SK-N-SH (cell line): ENCODE measurements at regions not wholly inside any gene's neighbourhood (a gene's known extent, or its start where the extent isn't known, plus 50 kb on each side); places are given as distances from the start of the nearest gene placed in this dataset.

Source experiments
- CTCF ChIA-PET: fragments of 300-600, 350-600 bp; formaldehyde crosslinking; extraction: SDS; loops from one replicate; lab custom pipeline; 2021; lab: Yijun Ruan, JAX
- POLR2A ChIA-PET: fragments of 350-600 bp; sonication (Branson Sonifier 250); formaldehyde crosslinking; extraction: SDS; loops from one replicate; lab custom pipeline; 2020; ENCODE audit warnings: antibody characterized with exemption, inconsistent platforms; lab: Yijun Ruan, JAX
- DNase-seq: peaks from one replicate; pipeline ENCODE4 v3.0.0; 2012
- H2AFZ ChIP-seq: fragments of 200-600 bp; sonication (generic); 2 replicates; pipeline ENCODE4 v1.8.1; 2016; ENCODE audit warnings: antibody characterized with exemption, mild to moderate bottlenecking, low read depth
- H3F3A ChIP-seq: fragments of 200-600 bp; sonication (generic); replicated peaks from 2 replicates; pipeline ENCODE3; 2016; ENCODE audit warnings: antibody characterized with exemption, mild to moderate bottlenecking; ENCODE audit not compliant: insufficient read depth
- H3K27ac ChIP-seq, 2 experiments: fragments of 200-500 bp in 1 of 2; fragments of 200-600 bp in 1 of 2; sonication (Bioruptor generic) in 1 of 2; sonication (generic), shearing (Covaris generic) in 1 of 2; 2 replicates each; pipeline versions ENCODE4 v1.5.1 to v1.6.1; 2014 to 2016; ENCODE audit warnings: low read depth in 2 of 2, inconsistent platforms in 1 of 2, low read length in 1 of 2, mild to moderate bottlenecking in 1 of 2, mixed read lengths in 1 of 2
- H3K27me3 ChIP-seq: fragments of 200-600 bp; sonication (generic), shearing (Covaris generic); 2 replicates; pipeline ENCODE4 v1.6.1; 2016; ENCODE audit warnings: mixed run types; ENCODE audit not compliant: insufficient read depth
- H3K36me3 ChIP-seq, 2 experiments: fragments of 200-500 bp in 1 of 2; fragments of 200-600 bp in 1 of 2; sonication (Bioruptor generic) in 1 of 2; sonication (generic) in 1 of 2; replicated peaks in 1 of 2; 2 replicates each; pipeline versions ENCODE3 to v1.5.1; 2014 to 2016; ENCODE audit warnings: low read length in 1 of 2, mild to moderate bottlenecking in 1 of 2; ENCODE audit not compliant: insufficient read depth in 2 of 2, control insufficient read depth in 1 of 2
- H3K4me1 ChIP-seq, 2 experiments: fragments of 200-500 bp in 1 of 2; fragments of 200-600 bp in 1 of 2; sonication (Bioruptor generic) in 1 of 2; sonication (generic), shearing (Covaris generic) in 1 of 2; 2 replicates each; pipeline versions ENCODE4 v1.5.1 to v1.6.1; 2014 to 2016; ENCODE audit warnings: low read depth in 1 of 2, low read length in 1 of 2, mixed run types in 1 of 2; ENCODE audit not compliant: insufficient read depth in 2 of 2, control insufficient read depth in 1 of 2
- H3K4me2 ChIP-seq: fragments of 200-600 bp; sonication (generic), shearing (Covaris generic); 2 replicates; pipeline ENCODE4 v1.6.1; 2017; ENCODE audit warnings: mixed run types
- H3K4me3 ChIP-seq, 2 experiments: fragments of 200-500 bp in 1 of 2; fragments of 200-600 bp in 1 of 2; sonication (Bioruptor generic) in 1 of 2; sonication (generic), shearing (Covaris generic) in 1 of 2; 2 replicates each; pipeline versions ENCODE4 v1.5.1 to v1.8.1; 2014 to 2016; ENCODE audit warnings: low read depth in 2 of 2, inconsistent platforms in 1 of 2, low read length in 1 of 2, mild to moderate bottlenecking in 1 of 2, mixed read lengths in 1 of 2, moderate library complexity in 1 of 2
- H3K79me2 ChIP-seq: fragments of 200-600 bp; sonication (generic); 2 replicates; pipeline ENCODE4 v1.8.1; 2017; ENCODE audit warnings: mild to moderate bottlenecking; ENCODE audit not compliant: insufficient read depth
- H3K9ac ChIP-seq: fragments of 200-600 bp; sonication (generic); 2 replicates; pipeline ENCODE4 v1.6.1; 2017; ENCODE audit warnings: mixed run types
- H3K9me2 ChIP-seq: fragments of 200-600 bp; sonication (generic); 2 replicates; pipeline ENCODE4 v1.6.1; 2017; ENCODE audit warnings: mixed run types
- H3K9me3 ChIP-seq: fragments of 200-600 bp; sonication (generic); 2 replicates; pipeline ENCODE4 v1.6.1; 2017; ENCODE audit warnings: mixed run types, mild to moderate bottlenecking, moderate library complexity
- H4K20me1 ChIP-seq: fragments of 200-600 bp; sonication (generic); 2 replicates; pipeline ENCODE4 v1.6.1; 2017; ENCODE audit warnings: mild to moderate bottlenecking, mixed run types; ENCODE audit not compliant: insufficient read depth
- CHD2 ChIP-seq: fragments of 150-350 bp; IDR thresholded peaks from 2 replicates; pipeline ENCODE4 v1.6.1; 2018; ENCODE audit warnings: low read length; ENCODE audit not compliant: partially characterized antibody
- EP300 ChIP-seq, 2 experiments: IDR thresholded peaks; 2 replicates each; pipeline versions ENCODE4 v1.4.0 to v1.6.1; 2012; ENCODE audit warnings: borderline replicate concordance in 1 of 2, low read depth in 1 of 2, low read length in 1 of 2
- FOXJ3 ChIP-seq: sonication (generic); formaldehyde crosslinking; IDR thresholded peaks from 2 replicates; pipeline ENCODE4 v1.5.1; 2020; ENCODE audit warnings: mild to moderate bottlenecking, missing genetic modification reagents
- GABPA ChIP-seq: IDR thresholded peaks from 2 replicates; pipeline ENCODE4 v1.4.0; 2012; ENCODE audit warnings: low read depth, mild to moderate bottlenecking
- JUND ChIP-seq: IDR thresholded peaks from 2 replicates; pipeline ENCODE4 v1.4.0; 2012
- NRF1 ChIP-seq: IDR thresholded peaks from 2 replicates; pipeline ENCODE4 v1.6.1; 2012; ENCODE audit warnings: low read depth, mild to moderate bottlenecking, low read length
- POLR2AphosphoS5 ChIP-seq: IDR thresholded peaks from 2 replicates; pipeline ENCODE4 v1.6.1; 2012; ENCODE audit warnings: low read depth, low read length
- RCOR1 ChIP-seq: fragments of 150-350 bp; IDR thresholded peaks from 2 replicates; pipeline ENCODE4 v1.6.1; 2017; ENCODE audit warnings: antibody characterized with exemption, low read length
- RFX5 ChIP-seq: IDR thresholded peaks from 2 replicates; pipeline ENCODE4 v1.6.1; 2012; ENCODE audit warnings: mild to moderate bottlenecking, improper control_type of control experiment, low read length
- RXRA ChIP-seq: IDR thresholded peaks from 2 replicates; pipeline ENCODE4 v1.4.0; 2012; ENCODE audit warnings: low read depth, mild to moderate bottlenecking, borderline replicate concordance
- TEAD4 ChIP-seq: IDR thresholded peaks from 2 replicates; pipeline ENCODE4 v1.4.0; 2012; ENCODE audit warnings: mild to moderate bottlenecking, borderline replicate concordance; ENCODE audit not compliant: insufficient read depth
- YY1 ChIP-seq: IDR thresholded peaks from 2 replicates; pipeline ENCODE4 v1.4.0; 2012; ENCODE audit warnings: low read depth, mild to moderate bottlenecking
- WGBS: methylation state at CpG from one replicate; pipeline ENCODE4 v1.1.6; 2017; ENCODE audit warnings: low lambda C conversion rate; 5-methylcytosine and 5-hydroxymethylcytosine counted together
- TF ChIP-seq, protein P1 (sequence below): IDR thresholded peaks from 2 replicates; pipeline ENCODE4 v1.6.1; 2012; ENCODE audit warnings: mild to moderate bottlenecking, low read depth, low read length, moderate library complexity
- TF ChIP-seq, protein P2 (sequence below): IDR thresholded peaks from 2 replicates; pipeline ENCODE4 v1.4.0; 2012; ENCODE audit warnings: low read depth, borderline replicate concordance
- TF ChIP-seq, protein P3 (sequence below): IDR thresholded peaks from 2 replicates; pipeline ENCODE4; 2012

DNA sequence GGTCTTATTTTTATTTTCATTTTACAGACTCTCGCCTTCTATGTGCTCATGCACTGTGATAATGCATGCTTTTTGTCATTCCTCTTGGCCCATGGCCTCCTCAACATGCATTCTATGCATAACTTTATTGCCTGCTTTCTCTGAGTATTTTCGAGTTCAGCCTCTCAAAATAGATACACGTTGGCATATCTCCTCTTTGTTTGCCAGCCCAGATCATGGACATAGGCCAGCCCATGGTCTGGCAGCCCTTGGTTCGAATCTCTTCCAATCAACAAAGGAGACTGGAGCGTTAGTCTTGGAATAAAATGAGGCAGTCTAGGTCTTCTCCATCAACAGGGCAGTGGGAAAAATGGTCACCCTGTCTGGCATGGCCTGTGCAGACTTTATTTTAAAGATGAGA is 279.5 kb upstream of the ADAMTS16 start:
- POLR2A ChIA-PET: no interaction called here
- no peak overlapping the region for H3K4me2 ChIP-seq
- H2AFZ ChIP-seq: no peak overlapping the region
- no peaks in the 10 kb centered on the region for H3K9me2 ChIP-seq
- H3K36me3 ChIP-seq: no peaks in the 10 kb centered on the region
- no peak for TF ChIP-seq CHD2
- no peak for TF ChIP-seq POLR2AphosphoS5
- TF ChIP-seq, protein P1, sequence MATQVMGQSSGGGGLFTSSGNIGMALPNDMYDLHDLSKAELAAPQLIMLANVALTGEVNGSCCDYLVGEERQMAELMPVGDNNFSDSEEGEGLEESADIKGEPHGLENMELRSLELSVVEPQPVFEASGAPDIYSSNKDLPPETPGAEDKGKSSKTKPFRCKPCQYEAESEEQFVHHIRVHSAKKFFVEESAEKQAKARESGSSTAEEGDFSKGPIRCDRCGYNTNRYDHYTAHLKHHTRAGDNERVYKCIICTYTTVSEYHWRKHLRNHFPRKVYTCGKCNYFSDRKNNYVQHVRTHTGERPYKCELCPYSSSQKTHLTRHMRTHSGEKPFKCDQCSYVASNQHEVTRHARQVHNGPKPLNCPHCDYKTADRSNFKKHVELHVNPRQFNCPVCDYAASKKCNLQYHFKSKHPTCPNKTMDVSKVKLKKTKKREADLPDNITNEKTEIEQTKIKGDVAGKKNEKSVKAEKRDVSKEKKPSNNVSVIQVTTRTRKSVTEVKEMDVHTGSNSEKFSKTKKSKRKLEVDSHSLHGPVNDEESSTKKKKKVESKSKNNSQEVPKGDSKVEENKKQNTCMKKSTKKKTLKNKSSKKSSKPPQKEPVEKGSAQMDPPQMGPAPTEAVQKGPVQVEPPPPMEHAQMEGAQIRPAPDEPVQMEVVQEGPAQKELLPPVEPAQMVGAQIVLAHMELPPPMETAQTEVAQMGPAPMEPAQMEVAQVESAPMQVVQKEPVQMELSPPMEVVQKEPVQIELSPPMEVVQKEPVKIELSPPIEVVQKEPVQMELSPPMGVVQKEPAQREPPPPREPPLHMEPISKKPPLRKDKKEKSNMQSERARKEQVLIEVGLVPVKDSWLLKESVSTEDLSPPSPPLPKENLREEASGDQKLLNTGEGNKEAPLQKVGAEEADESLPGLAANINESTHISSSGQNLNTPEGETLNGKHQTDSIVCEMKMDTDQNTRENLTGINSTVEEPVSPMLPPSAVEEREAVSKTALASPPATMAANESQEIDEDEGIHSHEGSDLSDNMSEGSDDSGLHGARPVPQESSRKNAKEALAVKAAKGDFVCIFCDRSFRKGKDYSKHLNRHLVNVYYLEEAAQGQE: no peak
- TF ChIP-seq TEAD4: no peak
- no peak for TF ChIP-seq RFX5
- TF ChIP-seq GABPA: no peak
- TF ChIP-seq, protein P2, sequence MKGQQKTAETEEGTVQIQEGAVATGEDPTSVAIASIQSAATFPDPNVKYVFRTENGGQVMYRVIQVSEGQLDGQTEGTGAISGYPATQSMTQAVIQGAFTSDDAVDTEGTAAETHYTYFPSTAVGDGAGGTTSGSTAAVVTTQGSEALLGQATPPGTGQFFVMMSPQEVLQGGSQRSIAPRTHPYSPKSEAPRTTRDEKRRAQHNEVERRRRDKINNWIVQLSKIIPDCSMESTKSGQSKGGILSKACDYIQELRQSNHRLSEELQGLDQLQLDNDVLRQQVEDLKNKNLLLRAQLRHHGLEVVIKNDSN: no peak
- TF ChIP-seq, protein P3, sequence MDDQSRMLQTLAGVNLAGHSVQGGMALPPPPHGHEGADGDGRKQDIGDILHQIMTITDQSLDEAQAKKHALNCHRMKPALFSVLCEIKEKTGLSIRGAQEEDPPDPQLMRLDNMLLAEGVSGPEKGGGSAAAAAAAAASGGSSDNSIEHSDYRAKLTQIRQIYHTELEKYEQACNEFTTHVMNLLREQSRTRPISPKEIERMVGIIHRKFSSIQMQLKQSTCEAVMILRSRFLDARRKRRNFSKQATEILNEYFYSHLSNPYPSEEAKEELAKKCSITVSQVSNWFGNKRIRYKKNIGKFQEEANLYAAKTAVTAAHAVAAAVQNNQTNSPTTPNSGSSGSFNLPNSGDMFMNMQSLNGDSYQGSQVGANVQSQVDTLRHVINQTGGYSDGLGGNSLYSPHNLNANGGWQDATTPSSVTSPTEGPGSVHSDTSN: no peak
- TF ChIP-seq RCOR1: no peak
- no peak for TF ChIP-seq EP300 (IDR thresholded peaks at IDR 0.05; ENCODE audit: borderline replicate concordance in 1 of 2, low read depth in 1 of 2, low read length in 1 of 2)
- no peak for TF ChIP-seq FOXJ3 (CRISPR knock-in tag)
- no peak for TF ChIP-seq JUND
- TF ChIP-seq YY1: no peak
- TF ChIP-seq NRF1: no peak
- no peak for TF ChIP-seq RXRA
- no peak for DNase-seq
- no peak overlapping the region for H3K27ac ChIP-seq
- H3K9me3 ChIP-seq: no peaks in the 10 kb centered on the region
- peaks cover 12% of the 10 kb centered on the region; the same call in 1 of the 2 replicates for H3K27me3 ChIP-seq
- WGBS: 3% methylated on average over 5 of the region's 5 CpGs
- no peak overlapping the region for H3K4me3 ChIP-seq
- no peaks in the 10 kb centered on the region for H3K79me2 ChIP-seq
- no peaks in the 10 kb centered on the region for H3K4me1 ChIP-seq
- H3F3A ChIP-seq: no peaks in the 10 kb centered on the region
- H3K9ac ChIP-seq: no peak overlapping the region
- no peaks in the 10 kb centered on the region for H4K20me1 ChIP-seq
- CTCF ChIA-PET: interaction anchor here (1.3 to 1.5 kb wide), 2 partner anchors 15 to 280 kb away, joined by 3 read pairs; partner anchors contain the start of gene ADAMTS16
